ENCODE measurements at regions not wholly inside any gene's neighbourhood (a gene's known extent, or its start where the extent isn't known, plus 50 kb on each side); places are given as distances from the start of the nearest gene placed in this dataset.

GRCh38 chrX:7330556-7330955 is 182.6 kb upstream of the PUDP start:
- Histone ChIP-seq H3K36me3 (ENCODE audit: control insufficient read depth, low read length) (peaks cover 7% of the 10 kb centered on the region), H3K9me3 (ENCODE audit: control insufficient read depth, insufficient read depth, low read length) (no peaks in the 10 kb centered on the region), H3K79me2 (ENCODE audit: control insufficient read depth, low read length) (no peaks in the 10 kb centered on the region), H3F3A (ENCODE audit: control insufficient read depth, insufficient read depth) (no peaks in the 10 kb centered on the region), H3K27ac (ENCODE audit: low read depth, low read length) (no peak overlapping the region), H4K20me1 (ENCODE audit: control insufficient read depth, insufficient read depth, low read depth, low read length) (no peaks in the 10 kb centered on the region), H3K4me3 (ENCODE audit: low read length) (no peak overlapping the region), H3K9me2 (replicated peaks; ENCODE audit: control insufficient read depth, low read length) (no peaks in the 10 kb centered on the region), H3K4me2 (ENCODE audit: low read length) (no peak overlapping the region), H3K4me1 (ENCODE audit: control insufficient read depth, low read length) (no peaks in the 10 kb centered on the region), H3K27me3 (ENCODE audit: control insufficient read depth, low read length) (no peaks in the 10 kb centered on the region)
- TF ChIP-seq CTCF (IDR thresholded peaks at IDR 0.05; ENCODE audit: low read depth, low read length, poor library complexity, severe bottlenecking) (no peak), EZH2phosphoT487 (IDR thresholded peaks at IDR 0.05; ENCODE audit: borderline replicate concordance, low read length) (no peak)

- H3K27ac ChIP-seq (ENCODE audit: low read depth, low read length) = no peak overlapping the region
Observed at GRCh38 chrX:7318661-7319060, 170.7 kb upstream of the PUDP start.

GRCh38 chrX:7318241-7318640 is 170.3 kb upstream of the PUDP start:
- H3K9me2 ChIP-seq (replicated peaks; ENCODE audit: control insufficient read depth, low read length) = no peaks in the 10 kb centered on the region

More at GRCh38 chrX:7318661-7319060, 170.7 kb upstream of the PUDP start:
- Histone ChIP-seq H3F3A (ENCODE audit: control insufficient read depth, insufficient read depth) (no peaks in the 10 kb centered on the region), H3K4me1 (ENCODE audit: control insufficient read depth, low read length) (no peaks in the 10 kb centered on the region), H4K20me1 (ENCODE audit: control insufficient read depth, insufficient read depth, low read depth, low read length) (no peaks in the 10 kb centered on the region), H3K9me3 (ENCODE audit: control insufficient read depth, insufficient read depth, low read length) (no peaks in the 10 kb centered on the region), H3K9me2 (replicated peaks; ENCODE audit: control insufficient read depth, low read length) (no peaks in the 10 kb centered on the region), H3K4me2 (ENCODE audit: low read length) (no peak overlapping the region), H3K27me3 (ENCODE audit: control insufficient read depth, low read length) (no peaks in the 10 kb centered on the region), H3K79me2 (ENCODE audit: control insufficient read depth, low read length) (no peaks in the 10 kb centered on the region), H3K4me3 (ENCODE audit: low read length) (no peak overlapping the region), H3K36me3 (ENCODE audit: control insufficient read depth, low read length) (no peaks in the 10 kb centered on the region)
- TF ChIP-seq CTCF (IDR thresholded peaks at IDR 0.05; ENCODE audit: low read depth, low read length, poor library complexity, severe bottlenecking) (no peak), EZH2phosphoT487 (IDR thresholded peaks at IDR 0.05; ENCODE audit: borderline replicate concordance, low read length) (no peak)

More at GRCh38 chrX:7318241-7318640, 170.3 kb upstream of the PUDP start:
- no peak overlapping the region for H3K4me2 ChIP-seq (ENCODE audit: low read length)
- no peaks in the 10 kb centered on the region for H3F3A ChIP-seq (ENCODE audit: control insufficient read depth, insufficient read depth)
- H4K20me1 ChIP-seq (ENCODE audit: control insufficient read depth, insufficient read depth, low read depth, low read length) = no peaks in the 10 kb centered on the region
- H3K79me2 ChIP-seq (ENCODE audit: control insufficient read depth, low read length) = no peaks in the 10 kb centered on the region
- H3K4me1 ChIP-seq (ENCODE audit: control insufficient read depth, low read length) = no peaks in the 10 kb centered on the region
- no peak for TF ChIP-seq CTCF (IDR thresholded peaks at IDR 0.05; ENCODE audit: low read depth, low read length, poor library complexity, severe bottlenecking)
- TF ChIP-seq EZH2phosphoT487 (IDR thresholded peaks at IDR 0.05; ENCODE audit: borderline replicate concordance, low read length) = no peak
- H3K4me3 ChIP-seq (ENCODE audit: low read length) = no peak overlapping the region
- no peak overlapping the region for H3K27ac ChIP-seq (ENCODE audit: low read depth, low read length)
- no peaks in the 10 kb centered on the region for H3K36me3 ChIP-seq (ENCODE audit: control insufficient read depth, low read length)
- H3K27me3 ChIP-seq (ENCODE audit: control insufficient read depth, low read length) = no peaks in the 10 kb centered on the region
- no peaks in the 10 kb centered on the region for H3K9me3 ChIP-seq (ENCODE audit: control insufficient read depth, insufficient read depth, low read length)

Measured in DOHH2 (cell line).